Endothelial cell of umbilical vein (primary cell): ENCODE measurements at regions not wholly inside any gene's neighbourhood (a gene's known extent, or its start where the extent isn't known, plus 50 kb on each side); places are given as distances from the start of the nearest gene placed in this dataset.

Experiments
- BruUV-seq: library from RNA; stranded (reverse); fragments of 400-500 nt; replicated peaks from 2 replicates; lab custom pipeline; 2021; lab: Mats Ljungman, UMichigan
- CTCF ChIA-PET: fragments of 300-600, 350-600 bp; sonication (Branson Sonifier 250); formaldehyde crosslinking; loops from one replicate; lab custom pipeline; 2021; ENCODE audit warnings: antibody characterized with exemption, inconsistent platforms; lab: Charles Lee
- POLR2A ChIA-PET: fragments of 300-600, 350-600 bp; sonication (Branson Sonifier 250); formaldehyde crosslinking; loops from one replicate; lab custom pipeline; 2021; ENCODE audit warnings: antibody characterized with exemption, inconsistent platforms; lab: Charles Lee
- DNase-seq: peaks from one replicate; pipeline ENCODE4 v3.0.0-alpha.2; 2011; ENCODE audit warnings: low read depth, low spot score
- FAIRE-seq: peaks from 2 replicates; lab custom pipeline; 2011; peaks lifted over from hg19 to GRCh38; lab: Jason Lieb, UNC
- H2AFZ ChIP-seq: 2 replicates; pipeline ENCODE4 v1.6.0; 2012; ENCODE audit warnings: low read depth, low read length, control low read depth, inconsistent platforms
- H3K27ac ChIP-seq: 2 replicates; pipeline ENCODE4 v1.5.1; 2011; ENCODE audit warnings: low read depth, mild to moderate bottlenecking, control low read depth, low read length, moderate library complexity; ENCODE audit not compliant: insufficient read depth
- H3K27me3 ChIP-seq, 2 experiments: 2 replicates each; pipeline versions ENCODE4 v1.6.0 to v1.6.1; 2011; ENCODE audit warnings: low read length in 2 of 2, mixed read lengths in 1 of 2; ENCODE audit not compliant: control insufficient read depth in 2 of 2, insufficient read depth in 2 of 2
- H3K36me3 ChIP-seq, 2 experiments: 2 replicates in 1 of 2; 3 replicates in 1 of 2; pipeline ENCODE4 v1.5.1; 2011; ENCODE audit warnings: low read length in 2 of 2, mild to moderate bottlenecking in 1 of 2, moderate library complexity in 1 of 2; ENCODE audit not compliant: control insufficient read depth in 2 of 2, insufficient read depth in 2 of 2; ENCODE audit errors: extremely low read depth in 1 of 2
- H3K4me1 ChIP-seq: 3 replicates; pipeline ENCODE4 v1.5.1; 2011; ENCODE audit warnings: mild to moderate bottlenecking, low read length; ENCODE audit not compliant: control insufficient read depth, insufficient read depth; ENCODE audit errors: extremely low read depth
- H3K4me2 ChIP-seq: 2 replicates; pipeline ENCODE4 v1.6.1; 2011; ENCODE audit warnings: low read length, control low read depth, mixed read lengths; ENCODE audit not compliant: insufficient read depth
- H3K4me3 ChIP-seq, 3 experiments: fragments of 200-600 bp in 1 of 3; sonication (generic), shearing (Covaris generic) in 1 of 3; replicated peaks in 1 of 3; 2 replicates each; pipeline ENCODE4 v1.5.1; 2011 to 2016; ENCODE audit warnings: control low read depth in 3 of 3, low read length in 3 of 3, mild to moderate bottlenecking in 2 of 3, inconsistent platforms in 1 of 3, low read depth in 1 of 3, moderate library complexity in 1 of 3; ENCODE audit not compliant: insufficient read depth in 1 of 3
- H3K79me2 ChIP-seq: 2 replicates; pipeline ENCODE4 v1.6.0; 2012; ENCODE audit warnings: low read length, inconsistent platforms; ENCODE audit not compliant: control insufficient read depth, insufficient read depth
- H3K9ac ChIP-seq: replicated peaks from 2 replicates; pipeline ENCODE3; 2011; ENCODE audit warnings: low read length, control low read depth; ENCODE audit not compliant: insufficient read depth; ENCODE audit errors: extremely low read depth
- H3K9me1 ChIP-seq: replicated peaks from 3 replicates; pipeline ENCODE4 v1.6.0; 2011; ENCODE audit warnings: mild to moderate bottlenecking, low read length; ENCODE audit not compliant: control insufficient read depth, insufficient read depth; ENCODE audit errors: extremely low read depth
- H3K9me3 ChIP-seq: replicated peaks from 2 replicates; pipeline ENCODE4 v1.5.1; 2012; ENCODE audit warnings: low read length, inconsistent platforms; ENCODE audit not compliant: control insufficient read depth, insufficient read depth
- H4K20me1 ChIP-seq: replicated peaks from 2 replicates; pipeline ENCODE3; 2011; ENCODE audit warnings: mild to moderate bottlenecking, low read length; ENCODE audit not compliant: control insufficient read depth, insufficient read depth; ENCODE audit errors: extremely low read depth
- EZH2 ChIP-seq: IDR thresholded peaks from 2 replicates; pipeline ENCODE4 v1.6.1; 2012; ENCODE audit warnings: borderline replicate concordance, low read depth, mild to moderate bottlenecking, moderate library complexity, low read length, inconsistent platforms; ENCODE audit not compliant: severe bottlenecking
- FOS ChIP-seq: IDR thresholded peaks from 2 replicates; pipeline ENCODE4 v1.6.1; 2011; ENCODE audit warnings: mild to moderate bottlenecking, low read length, moderate library complexity, borderline replicate concordance; ENCODE audit not compliant: insufficient read depth
- GATA2 ChIP-seq: IDR thresholded peaks from 2 replicates; pipeline ENCODE4 v1.7.0; 2011; ENCODE audit warnings: low read depth, mild to moderate bottlenecking, moderate library complexity, mixed read lengths, low read length; ENCODE audit not compliant: insufficient read length, insufficient read depth
- JUN ChIP-seq: IDR thresholded peaks from 2 replicates; pipeline ENCODE4 v1.6.1; 2011; ENCODE audit warnings: borderline replicate concordance, low read depth; ENCODE audit not compliant: insufficient read length, insufficient read depth
- MAX ChIP-seq: IDR thresholded peaks from 2 replicates; pipeline ENCODE4 v1.6.1; 2011; ENCODE audit not compliant: insufficient read depth, insufficient read length
- MYC ChIP-seq: IDR thresholded peaks from one replicate; pipeline ENCODE4 v1.6.1; 2011; ENCODE audit warnings: mild to moderate bottlenecking, low read depth, low read length
- POLR2A ChIP-seq: IDR thresholded peaks from 2 replicates; pipeline ENCODE4 v1.6.1; 2012; ENCODE audit warnings: low read depth, mild to moderate bottlenecking, control low read depth, low read length
- POLR2AphosphoS5 ChIP-seq: IDR thresholded peaks from 2 replicates; pipeline ENCODE4 v1.6.1; 2012; ENCODE audit warnings: low read depth, mild to moderate bottlenecking, control low read depth, low read length, moderate library complexity; ENCODE audit not compliant: insufficient read depth
- dilution Hi-C: fragments of 300-500 bp; cut with MboI; formaldehyde crosslinking; loops from one replicate; pipeline ENCODE4 v1.15.0; 2019; ENCODE audit warnings: low sequenced_read_pairs; ENCODE audit not compliant: extremely low pct_ligation_motif_present
- intact Hi-C: fragments of 100-400 bp; cut with micrococcal nuclease; formaldehyde crosslinking; loops from one replicate; pipeline ENCODE4 v1.10.0; 2022
- TF ChIP-seq, protein P1 (sequence below), 2 donors: IDR thresholded peaks; 1 replicate in 1 of 2; 2 replicates in 1 of 2; pipeline ENCODE4 v1.5.1; 2011; ENCODE audit warnings: low read length in 2 of 2, mild to moderate bottlenecking in 2 of 2, moderate library complexity in 2 of 2, control low read depth in 1 of 2, inconsistent platforms in 1 of 2, low read depth in 1 of 2; ENCODE audit not compliant: insufficient read depth in 1 of 2; ENCODE audit errors: extremely low read depth in 1 of 2

DNA sequence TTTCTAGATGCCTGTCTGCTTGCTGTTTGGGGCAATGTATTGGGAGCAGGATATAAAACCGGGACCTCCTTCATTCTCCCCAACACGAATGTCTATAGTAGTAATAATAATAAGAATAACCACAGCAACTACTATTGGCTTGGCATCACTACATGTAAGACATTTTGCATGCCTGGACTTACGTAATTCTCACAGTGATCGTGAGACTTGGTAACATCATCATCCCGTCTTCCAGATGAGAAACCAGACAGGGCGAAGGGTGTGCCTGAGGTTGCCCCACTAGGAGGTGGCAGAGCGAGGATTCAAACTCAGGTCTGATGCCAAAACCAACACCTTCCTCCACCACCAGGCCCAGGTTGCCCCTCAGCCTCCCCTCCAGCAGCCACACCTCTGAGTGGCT lies 185.1 kb downstream of the RGS3 start:
- no peak overlapping the region for H2AFZ ChIP-seq
- H3K4me2 ChIP-seq = no peak overlapping the region
- H4K20me1 ChIP-seq = no peaks in the 10 kb centered on the region
- DNase-seq = no peak
- no TSS peak for BruUV-seq
- H3K9ac ChIP-seq = no peak overlapping the region
- H3K4me3 ChIP-seq = no peak overlapping the region
- intact Hi-C loops = no loop called here
- no peak overlapping the region for H3K27ac ChIP-seq
- no peaks in the 10 kb centered on the region for H3K27me3 ChIP-seq
- ChIA-PET CTCF (no interaction called here), POLR2A (no interaction called here)
- H3K36me3 ChIP-seq = no peaks in the 10 kb centered on the region
- no peaks in the 10 kb centered on the region for H3K79me2 ChIP-seq
- no peaks in the 10 kb centered on the region for H3K9me3 ChIP-seq
- peaks cover 19% of the 10 kb centered on the region for H3K4me1 ChIP-seq
- FAIRE-seq = no peak
- TF ChIP-seq MYC (no peak), POLR2AphosphoS5 (no peak), JUN (no peak), EZH2 (no peak), MAX (no peak), POLR2A (no peak), GATA2 (no peak), FOS (no peak)
- TF ChIP-seq, protein P1, sequence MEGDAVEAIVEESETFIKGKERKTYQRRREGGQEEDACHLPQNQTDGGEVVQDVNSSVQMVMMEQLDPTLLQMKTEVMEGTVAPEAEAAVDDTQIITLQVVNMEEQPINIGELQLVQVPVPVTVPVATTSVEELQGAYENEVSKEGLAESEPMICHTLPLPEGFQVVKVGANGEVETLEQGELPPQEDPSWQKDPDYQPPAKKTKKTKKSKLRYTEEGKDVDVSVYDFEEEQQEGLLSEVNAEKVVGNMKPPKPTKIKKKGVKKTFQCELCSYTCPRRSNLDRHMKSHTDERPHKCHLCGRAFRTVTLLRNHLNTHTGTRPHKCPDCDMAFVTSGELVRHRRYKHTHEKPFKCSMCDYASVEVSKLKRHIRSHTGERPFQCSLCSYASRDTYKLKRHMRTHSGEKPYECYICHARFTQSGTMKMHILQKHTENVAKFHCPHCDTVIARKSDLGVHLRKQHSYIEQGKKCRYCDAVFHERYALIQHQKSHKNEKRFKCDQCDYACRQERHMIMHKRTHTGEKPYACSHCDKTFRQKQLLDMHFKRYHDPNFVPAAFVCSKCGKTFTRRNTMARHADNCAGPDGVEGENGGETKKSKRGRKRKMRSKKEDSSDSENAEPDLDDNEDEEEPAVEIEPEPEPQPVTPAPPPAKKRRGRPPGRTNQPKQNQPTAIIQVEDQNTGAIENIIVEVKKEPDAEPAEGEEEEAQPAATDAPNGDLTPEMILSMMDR (IDR thresholded peaks at IDR 0.05; ENCODE audit: extremely low read depth in 1 of 2, insufficient read depth in 1 of 2, low read depth in 1 of 2, low read length in 2 of 2) = no peak
- H3K9me1 ChIP-seq = no peaks in the 10 kb centered on the region
- dilution Hi-C loops = no loop called here
